ENCODE measurements at regions not wholly inside any gene's neighbourhood (a gene's known extent, or its start where the extent isn't known, plus 50 kb on each side); places are given as distances from the start of the nearest gene placed in this dataset.

GRCh38 chr5:172534229-172535107 lies 80.1 kb upstream of the SH3PXD2B start:
- TF ChIP-seq TCF4 (CRISPR knock-in tag; IDR thresholded peaks at IDR 0.05; ENCODE audit: borderline replicate concordance), result no peak
- TF ChIP-seq CREB5 (CRISPR knock-in tag; IDR thresholded peaks at IDR 0.05; ENCODE audit: low read depth), result no peak
- TF ChIP-seq RARB (CRISPR knock-in tag; IDR thresholded peaks at IDR 0.05), result no peak
- no peak for TF ChIP-seq ZFP3 (CRISPR knock-in tag; IDR thresholded peaks at IDR 0.05)
- no peak for TF ChIP-seq TOX (CRISPR knock-in tag; IDR thresholded peaks at IDR 0.05; ENCODE audit: borderline replicate concordance)

Data from SK-N-SH treated with all-trans-retinoic acid at 6 μM for 48 hours (cell line).